ENCODE measurements at regions not wholly inside any gene's neighbourhood (a gene's known extent, or its start where the extent isn't known, plus 50 kb on each side); places are given as distances from the start of the nearest gene placed in this dataset.

- Mint-ChIP-seq H3K36me3 (ENCODE audit: insufficient read depth) (no peaks in the 10 kb centered on the region), H3K27ac (no peak overlapping the region), H3K9me3 (ENCODE audit: low read depth) (no peaks in the 10 kb centered on the region), H3K27me3 (peaks cover 17% of the 10 kb centered on the region), H3K4me3 (ENCODE audit: low read depth) (no peak overlapping the region), H3K4me1 (ENCODE audit: low read depth) (peaks cover 3% of the 10 kb centered on the region)
- DNase-seq (ENCODE audit: low spot score, unreplicated experiment), result no peak
- TF ChIP-seq CTCF (IDR thresholded peaks at IDR 0.05; ENCODE audit: unreplicated experiment), result no peak
Measured at GRCh38 chr15:86004061-86004460, 75.6 kb upstream of the AGBL1 start.

GRCh38 chr15:86006546-86006945, 73.1 kb upstream of the AGBL1 start:
- H3K9me3 Mint-ChIP-seq (ENCODE audit: low read depth), result no peaks in the 10 kb centered on the region
- no peak overlapping the region for H3K4me3 Mint-ChIP-seq (ENCODE audit: low read depth)
- no peak for DNase-seq (ENCODE audit: low spot score, unreplicated experiment)
- H3K27me3 Mint-ChIP-seq, result peaks cover 18% of the 10 kb centered on the region
- no peaks in the 10 kb centered on the region for H3K36me3 Mint-ChIP-seq (ENCODE audit: insufficient read depth)
- peaks cover 3% of the 10 kb centered on the region for H3K4me1 Mint-ChIP-seq (ENCODE audit: low read depth)
- TF ChIP-seq CTCF (IDR thresholded peaks at IDR 0.05; ENCODE audit: unreplicated experiment), result no peak
- H3K27ac Mint-ChIP-seq, result no peak overlapping the region

- Mint-ChIP-seq H3K9me3 (ENCODE audit: low read depth) (no peaks in the 10 kb centered on the region), H3K4me1 (ENCODE audit: low read depth) (peaks cover 14% of the 10 kb centered on the region), H3K4me3 (ENCODE audit: low read depth) (no peak overlapping the region), H3K27ac (no peak overlapping the region), H3K36me3 (ENCODE audit: insufficient read depth) (no peaks in the 10 kb centered on the region), H3K27me3 (peaks cover 31% of the 10 kb centered on the region)
- TF ChIP-seq CTCF (IDR thresholded peaks at IDR 0.05; ENCODE audit: unreplicated experiment), result no peak
- no peak for DNase-seq (ENCODE audit: low spot score, unreplicated experiment)
Measured at GRCh38 chr15:86009727-86010126, 69.9 kb upstream of the AGBL1 start.

- Mint-ChIP-seq H3K27ac (no peak overlapping the region), H3K4me1 (ENCODE audit: low read depth) (peaks cover 19% of the 10 kb centered on the region), H3K9me3 (ENCODE audit: low read depth) (no peaks in the 10 kb centered on the region), H3K4me3 (ENCODE audit: low read depth) (no peak overlapping the region), H3K36me3 (ENCODE audit: insufficient read depth) (no peaks in the 10 kb centered on the region), H3K27me3 (peaks cover 31% of the 10 kb centered on the region)
- DNase-seq (ENCODE audit: low spot score, unreplicated experiment), result no peak
- no peak for TF ChIP-seq CTCF (IDR thresholded peaks at IDR 0.05; ENCODE audit: unreplicated experiment)
Measured at GRCh38 chr15:86010398-86010797, 69.3 kb upstream of the AGBL1 start.

- no peaks in the 10 kb centered on the region for H3K9me3 Mint-ChIP-seq (ENCODE audit: low read depth)
- H3K36me3 Mint-ChIP-seq (ENCODE audit: insufficient read depth), result no peaks in the 10 kb centered on the region
- no peak for DNase-seq (ENCODE audit: low spot score, unreplicated experiment)
- peaks cover 31% of the 10 kb centered on the region for H3K27me3 Mint-ChIP-seq
- no peak overlapping the region for H3K4me3 Mint-ChIP-seq (ENCODE audit: low read depth)
- peaks cover 22% of the 10 kb centered on the region for H3K4me1 Mint-ChIP-seq (ENCODE audit: low read depth)
- no peak overlapping the region for H3K27ac Mint-ChIP-seq
- TF ChIP-seq CTCF (IDR thresholded peaks at IDR 0.05; ENCODE audit: unreplicated experiment), result no peak
Measured at GRCh38 chr15:86010891-86011290, 68.8 kb upstream of the AGBL1 start.

Measured in progenitor cell of endocrine pancreas (in vitro differentiated cells).